ENCODE measurements at regions not wholly inside any gene's neighbourhood (a gene's known extent, or its start where the extent isn't known, plus 50 kb on each side); places are given as distances from the start of the nearest gene placed in this dataset.

- Histone ChIP-seq H3K4me3 (ENCODE audit: low read depth in 2 of 2, low read length in 2 of 2) (no peak overlapping the region), H3K9me3 (ENCODE audit: control insufficient read depth, insufficient read depth, low read depth, low read length) (no peaks in the 10 kb centered on the region), H3K36me3 (ENCODE audit: control insufficient read depth, insufficient read depth, low read length) (no peaks in the 10 kb centered on the region), H3K27me3 (ENCODE audit: control insufficient read depth, insufficient read depth, low read length) (peaks cover 11% of the 10 kb centered on the region), H3K4me1 (ENCODE audit: control insufficient read depth, insufficient read depth, low read length) (no peaks in the 10 kb centered on the region), H3K27ac (ENCODE audit: low read length) (no peak overlapping the region)
- in situ Hi-C loops (cut with HindIII; ENCODE audit: low pct_unique_long_range_greater_than_20kb, low sequenced_read_pairs): no loop called here
- CTCF ChIA-PET: no interaction called here
- DNase-seq (ENCODE audit: low read depth, low spot score) (no peak), ATAC-seq (no peak)
- POLR2A ChIA-PET: no interaction called here
- no TSS peak for BruUV-seq (replicated peaks)
- no peak for TF ChIP-seq POLR2AphosphoS5 (IDR thresholded peaks at IDR 0.05; ENCODE audit: low read depth, low read length)
- no peak for TF ChIP-seq SIN3A (IDR thresholded peaks at IDR 0.05; ENCODE audit: borderline replicate concordance, insufficient read depth, low read depth, low read length)
- TF ChIP-seq TCF7L2 (IDR thresholded peaks at IDR 0.05; ENCODE audit: low read depth, low read length): no peak
- no peak for TF ChIP-seq REST (IDR thresholded peaks at IDR 0.05; ENCODE audit: insufficient read depth in 1 of 2, low read depth in 2 of 2, low read length in 1 of 2)
- TF ChIP-seq CTCF (IDR thresholded peaks at IDR 0.05): no peak
- intact Hi-C loops (cut with micrococcal nuclease; ENCODE audit: unreplicated experiment): no loop called here
These were observed 51.0 kb downstream of the POU3F3 start for GRCh38 chr2:104904889-104905288.

- in situ Hi-C loops (cut with HindIII; ENCODE audit: low pct_unique_long_range_greater_than_20kb, low sequenced_read_pairs): no loop called here
- Histone ChIP-seq H3K27me3 (ENCODE audit: control insufficient read depth, insufficient read depth, low read length) (peaks cover 5% of the 10 kb centered on the region), H3K4me3 (ENCODE audit: low read depth in 2 of 2, low read length in 2 of 2) (no peak overlapping the region), H3K27ac (ENCODE audit: low read length) (no peak overlapping the region), H3K4me1 (ENCODE audit: control insufficient read depth, insufficient read depth, low read length) (no peaks in the 10 kb centered on the region), H3K9me3 (ENCODE audit: control insufficient read depth, insufficient read depth, low read depth, low read length) (no peaks in the 10 kb centered on the region), H3K36me3 (ENCODE audit: control insufficient read depth, insufficient read depth, low read length) (no peaks in the 10 kb centered on the region)
- TF ChIP-seq POLR2AphosphoS5 (IDR thresholded peaks at IDR 0.05; ENCODE audit: low read depth, low read length): no peak
- ChIA-PET CTCF (no interaction called here), POLR2A (no interaction called here)
- no peak for ATAC-seq
- BruUV-seq (replicated peaks): no TSS peak
- no peak for DNase-seq (ENCODE audit: low read depth, low spot score)
- intact Hi-C loops (cut with micrococcal nuclease; ENCODE audit: unreplicated experiment): no loop called here
These were observed 55.4 kb downstream of the POU3F3 start for GRCh38 chr2:104909317-104909716.

GRCh38 chr2:104914509-104914908, 60.6 kb downstream of the POU3F3 start:
- Histone ChIP-seq H3K36me3 (ENCODE audit: control insufficient read depth, insufficient read depth, low read length) (no peaks in the 10 kb centered on the region), H3K27ac (ENCODE audit: low read length) (no peak overlapping the region), H3K4me1 (ENCODE audit: control insufficient read depth, insufficient read depth, low read length) (no peaks in the 10 kb centered on the region), H3K4me3 (ENCODE audit: low read depth in 2 of 2, low read length in 2 of 2) (no peak overlapping the region), H3K27me3 (ENCODE audit: control insufficient read depth, insufficient read depth, low read length) (peaks cover 2% of the 10 kb centered on the region; the same call in 1 of the 2 replicates), H3K9me3 (ENCODE audit: control insufficient read depth, insufficient read depth, low read depth, low read length) (no peaks in the 10 kb centered on the region)
- no TSS peak for BruUV-seq (replicated peaks)
- ChIA-PET CTCF (no interaction called here), POLR2A (no interaction called here)
- DNase-seq (ENCODE audit: low read depth, low spot score): no peak
- TF ChIP-seq CTCF (IDR thresholded peaks at IDR 0.05) (no peak), POLR2AphosphoS5 (IDR thresholded peaks at IDR 0.05; ENCODE audit: low read depth, low read length) (no peak), SIN3A (IDR thresholded peaks at IDR 0.05; ENCODE audit: borderline replicate concordance, insufficient read depth, low read depth, low read length) (no peak), REST (IDR thresholded peaks at IDR 0.05; ENCODE audit: insufficient read depth in 1 of 2, low read depth in 2 of 2, low read length in 1 of 2) (no peak), TCF7L2 (IDR thresholded peaks at IDR 0.05; ENCODE audit: low read depth, low read length) (no peak)
- intact Hi-C loops (cut with micrococcal nuclease; ENCODE audit: unreplicated experiment) (no loop called here), in situ Hi-C loops (cut with HindIII; ENCODE audit: low pct_unique_long_range_greater_than_20kb, low sequenced_read_pairs) (no loop called here)
- ATAC-seq: no peak
